ENCODE measurements at regions not wholly inside any gene's neighbourhood (a gene's known extent, or its start where the extent isn't known, plus 50 kb on each side); places are given as distances from the start of the nearest gene placed in this dataset.
"Not testable (repeated sequence)": the region's sequence is repeated elsewhere in the genome, so short reads cannot be mapped to it uniquely, and the experiment has no call there.

- not testable (repeated sequence) for H3K79me2 ChIP-seq (ENCODE audit: control insufficient read depth, insufficient read depth, low read length, poor library complexity); H3K4ac ChIP-seq (ENCODE audit: low read depth, low read length); H4K8ac ChIP-seq (ENCODE audit: low read depth, low read length); H3K4me3 ChIP-seq (ENCODE audit: low read depth, low read length); H2AFZ ChIP-seq (ENCODE audit: insufficient read depth, low read length, poor library complexity); H3K18ac ChIP-seq (ENCODE audit: low read length); H4K91ac ChIP-seq (ENCODE audit: low read depth, low read length); H3K36me3 ChIP-seq (ENCODE audit: control insufficient read depth in 1 of 2, insufficient read depth in 2 of 2, low read length in 2 of 2); H3K23ac ChIP-seq (ENCODE audit: low read length); H2AK5ac ChIP-seq (ENCODE audit: low read length); H2BK5ac ChIP-seq (ENCODE audit: low read depth, low read length, poor library complexity); H4K12ac ChIP-seq (ENCODE audit: low read depth, low read length); H2BK120ac ChIP-seq (ENCODE audit: insufficient read depth, low read length, poor library complexity); H3K27me3 ChIP-seq (ENCODE audit: insufficient read depth, low read length); H3K79me1 ChIP-seq (ENCODE audit: low read length); H3K9me3 ChIP-seq (ENCODE audit: insufficient read depth, low read depth, low read length); H3K14ac ChIP-seq (ENCODE audit: low read length); H3K4me1 ChIP-seq (ENCODE audit: control insufficient read depth in 1 of 2, insufficient read depth in 2 of 2, low read length in 2 of 2); H3K4me2 ChIP-seq (ENCODE audit: low read length); H3K9ac ChIP-seq (ENCODE audit: low read length); H3K27ac ChIP-seq (ENCODE audit: low read depth, low read length); H2BK12ac ChIP-seq (ENCODE audit: low read length)
- WGBS (ENCODE audit: extremely low coverage, insufficient coverage, insufficient read length): no CpG with 5 or more reads among the region's 6 CpGs
- DNase-seq: peak; percentile 33 to 62
These were observed 1261.8 kb downstream of the RAPGEF2 start for GRCh38 chr4:160364665-160365064.

- not testable (repeated sequence) for H3K9ac ChIP-seq (ENCODE audit: low read length); H3K4me3 ChIP-seq (ENCODE audit: low read depth, low read length); H2BK120ac ChIP-seq (ENCODE audit: insufficient read depth, low read length, poor library complexity); H3K4me1 ChIP-seq (ENCODE audit: control insufficient read depth in 1 of 2, insufficient read depth in 2 of 2, low read length in 2 of 2); H3K27ac ChIP-seq (ENCODE audit: low read depth, low read length); H3K79me1 ChIP-seq (ENCODE audit: low read length); H3K27me3 ChIP-seq (ENCODE audit: insufficient read depth, low read length); H2AFZ ChIP-seq (ENCODE audit: insufficient read depth, low read length, poor library complexity); H4K12ac ChIP-seq (ENCODE audit: low read depth, low read length); H3K18ac ChIP-seq (ENCODE audit: low read length); H4K91ac ChIP-seq (ENCODE audit: low read depth, low read length); H3K9me3 ChIP-seq (ENCODE audit: insufficient read depth, low read depth, low read length); H3K14ac ChIP-seq (ENCODE audit: low read length); H3K4me2 ChIP-seq (ENCODE audit: low read length); DNase-seq; H4K8ac ChIP-seq (ENCODE audit: low read depth, low read length); H2BK12ac ChIP-seq (ENCODE audit: low read length); H3K23ac ChIP-seq (ENCODE audit: low read length); H2BK5ac ChIP-seq (ENCODE audit: low read depth, low read length, poor library complexity); H3K79me2 ChIP-seq (ENCODE audit: control insufficient read depth, insufficient read depth, low read length, poor library complexity); H3K36me3 ChIP-seq (ENCODE audit: control insufficient read depth in 1 of 2, insufficient read depth in 2 of 2, low read length in 2 of 2); H3K4ac ChIP-seq (ENCODE audit: low read depth, low read length); H2AK5ac ChIP-seq (ENCODE audit: low read length)
- no CpG with 5 or more reads among the region's 8 CpGs for WGBS (ENCODE audit: extremely low coverage, insufficient coverage, insufficient read length)
These were observed 1262.5 kb downstream of the RAPGEF2 start for GRCh38 chr4:160365383-160365782.

GRCh38 chr4:160370046-160370445 is 1267.2 kb downstream of the RAPGEF2 start:
- Histone ChIP-seq H3K79me1 (ENCODE audit: low read length) (no peaks in the 10 kb centered on the region), H3K23ac (ENCODE audit: low read length) (no peak overlapping the region), H4K12ac (ENCODE audit: low read depth, low read length) (no peak overlapping the region), H2BK120ac (ENCODE audit: insufficient read depth, low read length, poor library complexity) (no peak overlapping the region), H3K14ac (ENCODE audit: low read length) (no peak overlapping the region), H3K4ac (ENCODE audit: low read depth, low read length) (no peak overlapping the region), H3K4me2 (ENCODE audit: low read length) (no peak overlapping the region), H4K8ac (ENCODE audit: low read depth, low read length) (no peak overlapping the region), H2AK5ac (ENCODE audit: low read length) (no peak overlapping the region), H3K18ac (ENCODE audit: low read length) (no peak overlapping the region), H3K36me3 (ENCODE audit: control insufficient read depth in 1 of 2, insufficient read depth in 2 of 2, low read length in 2 of 2) (no peaks in the 10 kb centered on the region), H3K27me3 (ENCODE audit: insufficient read depth, low read length) (no peaks in the 10 kb centered on the region), H2AFZ (ENCODE audit: insufficient read depth, low read length, poor library complexity) (no peak overlapping the region), H2BK5ac (ENCODE audit: low read depth, low read length, poor library complexity) (no peak overlapping the region), H3K4me1 (ENCODE audit: control insufficient read depth in 1 of 2, insufficient read depth in 2 of 2, low read length in 2 of 2) (no peaks in the 10 kb centered on the region), H3K9me3 (ENCODE audit: insufficient read depth, low read depth, low read length) (no peaks in the 10 kb centered on the region), H3K9ac (ENCODE audit: low read length) (no peak overlapping the region), H4K91ac (ENCODE audit: low read depth, low read length) (no peak overlapping the region), H3K27ac (ENCODE audit: low read depth, low read length) (no peak overlapping the region), H3K79me2 (ENCODE audit: control insufficient read depth, insufficient read depth, low read length, poor library complexity) (no peaks in the 10 kb centered on the region), H3K4me3 (ENCODE audit: low read depth, low read length) (no peak overlapping the region), H2BK12ac (ENCODE audit: low read length) (no peak overlapping the region)
- no CpG with 5 or more reads among the region's 2 CpGs for WGBS (ENCODE audit: extremely low coverage, insufficient coverage, insufficient read length)
- no peak for DNase-seq

DNA sequence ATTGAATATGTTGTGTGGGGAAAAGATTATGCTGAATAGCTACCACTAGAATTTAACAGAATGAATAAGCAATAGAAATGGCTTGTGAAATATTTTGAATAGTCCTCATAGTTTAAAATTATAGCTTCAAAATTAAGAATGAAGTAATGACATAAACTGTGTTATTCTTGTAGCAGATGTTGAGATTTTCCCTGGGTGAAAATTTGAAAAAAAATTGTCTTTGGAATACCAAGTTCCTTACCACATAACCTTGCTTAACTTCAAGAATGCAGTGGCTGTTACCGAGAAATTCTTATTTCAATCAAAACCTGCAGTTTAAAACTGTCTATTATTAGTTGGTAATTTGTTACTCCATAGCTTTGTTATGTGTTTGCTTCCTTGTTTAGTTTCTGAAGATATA is 1268.6 kb downstream of the RAPGEF2 start:
- Histone ChIP-seq H2AK5ac (ENCODE audit: low read length) (no peak overlapping the region), H2AFZ (ENCODE audit: insufficient read depth, low read length, poor library complexity) (no peak overlapping the region), H3K27me3 (ENCODE audit: insufficient read depth, low read length) (no peaks in the 10 kb centered on the region), H3K9me3 (ENCODE audit: insufficient read depth, low read depth, low read length) (no peaks in the 10 kb centered on the region), H2BK5ac (ENCODE audit: low read depth, low read length, poor library complexity) (no peak overlapping the region), H3K27ac (ENCODE audit: low read depth, low read length) (no peak overlapping the region), H3K36me3 (ENCODE audit: control insufficient read depth in 1 of 2, insufficient read depth in 2 of 2, low read length in 2 of 2) (no peaks in the 10 kb centered on the region), H3K23ac (ENCODE audit: low read length) (no peak overlapping the region), H2BK120ac (ENCODE audit: insufficient read depth, low read length, poor library complexity) (no peak overlapping the region), H4K91ac (ENCODE audit: low read depth, low read length) (no peak overlapping the region), H3K4ac (ENCODE audit: low read depth, low read length) (no peak overlapping the region), H4K12ac (ENCODE audit: low read depth, low read length) (no peak overlapping the region), H3K79me2 (ENCODE audit: control insufficient read depth, insufficient read depth, low read length, poor library complexity) (no peaks in the 10 kb centered on the region), H3K79me1 (ENCODE audit: low read length) (no peaks in the 10 kb centered on the region), H3K4me2 (ENCODE audit: low read length) (no peak overlapping the region), H3K18ac (ENCODE audit: low read length) (no peak overlapping the region), H2BK12ac (ENCODE audit: low read length) (no peak overlapping the region), H3K9ac (ENCODE audit: low read length) (no peak overlapping the region), H4K8ac (ENCODE audit: low read depth, low read length) (no peak overlapping the region), H3K14ac (ENCODE audit: low read length) (no peak overlapping the region), H3K4me3 (ENCODE audit: low read depth, low read length) (no peak overlapping the region), H3K4me1 (ENCODE audit: control insufficient read depth in 1 of 2, insufficient read depth in 2 of 2, low read length in 2 of 2) (no peaks in the 10 kb centered on the region)
- peak; percentile 13 to 84 for DNase-seq
- no CpG with 5 or more reads among the region's 1 CpG for WGBS (ENCODE audit: extremely low coverage, insufficient coverage, insufficient read length)
